DMS153 treated with DMSO at 0.1 percent for 48 hours (cell line): ENCODE measurements at regions not wholly inside any gene's neighbourhood (a gene's known extent, or its start where the extent isn't known, plus 50 kb on each side); places are given as distances from the start of the nearest gene placed in this dataset.

Experiments
- DNase-seq: peaks from one replicate; lab custom pipeline; 2025; ENCODE audit not compliant: unreplicated experiment; lab: John Stamatoyannopoulos, UW

DNA sequence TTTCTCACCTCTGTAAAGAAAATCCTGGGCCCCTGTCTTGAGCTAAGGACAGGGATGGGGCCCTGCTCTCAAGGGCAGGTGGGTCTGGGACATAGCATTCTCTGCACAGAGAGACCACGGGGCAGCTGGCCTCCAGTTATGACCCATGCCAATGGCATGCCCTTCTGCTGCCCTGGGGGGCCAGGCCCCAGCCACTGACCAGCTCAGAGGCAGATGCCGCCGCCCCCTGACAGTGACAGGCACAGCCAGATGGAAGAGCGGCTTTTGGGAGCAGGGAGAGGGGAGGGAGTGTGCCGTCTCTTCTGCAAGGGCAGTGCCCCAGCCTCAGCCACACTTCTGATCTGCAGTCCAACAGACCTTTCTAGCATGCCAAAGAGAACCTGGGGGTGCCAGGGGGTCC is 114.8 kb upstream of the NAV2 start:
- no peak for DNase-seq

DNA sequence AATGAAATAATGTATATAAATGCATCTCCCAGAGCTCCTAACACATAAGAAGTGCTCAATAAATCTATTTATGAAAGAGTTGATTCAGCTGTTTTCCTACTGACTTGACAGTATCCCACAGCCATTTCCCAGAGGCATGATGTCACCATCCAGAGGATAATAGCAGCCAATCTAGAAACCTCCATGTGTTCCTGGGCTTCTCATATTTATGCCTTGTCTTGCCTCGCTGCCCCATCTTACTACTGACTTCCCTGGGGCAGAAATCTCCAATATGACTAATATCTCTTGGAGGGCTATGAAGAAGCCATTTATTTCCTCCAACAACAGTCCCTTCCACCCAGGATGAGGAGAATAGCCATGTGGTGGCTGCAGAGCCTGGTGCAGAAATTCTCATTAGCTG is 115.4 kb upstream of the NAV2 start:
- no peak for DNase-seq

- no peak for DNase-seq
These were observed 116.5 kb upstream of the NAV2 start for GRCh38 chr11:19595840-19596751.

DNA sequence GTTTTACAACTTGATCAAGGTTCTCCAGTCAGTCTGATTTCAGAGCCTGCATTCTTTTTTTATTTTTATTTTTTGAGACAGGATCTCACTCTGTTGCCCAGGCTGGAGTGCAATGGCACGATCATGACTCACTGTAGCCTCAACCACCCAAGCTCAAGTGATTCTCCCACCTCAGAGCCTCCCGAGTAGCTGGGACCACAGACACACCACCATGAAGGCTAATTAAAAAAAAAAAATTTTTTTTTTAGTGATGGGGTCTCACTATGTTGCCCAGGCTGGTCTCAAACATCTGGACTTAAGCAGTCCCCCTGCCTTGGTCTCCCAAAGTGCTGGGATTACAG is 117.2 kb upstream of the NAV2 start:
- no peak for DNase-seq

DNA sequence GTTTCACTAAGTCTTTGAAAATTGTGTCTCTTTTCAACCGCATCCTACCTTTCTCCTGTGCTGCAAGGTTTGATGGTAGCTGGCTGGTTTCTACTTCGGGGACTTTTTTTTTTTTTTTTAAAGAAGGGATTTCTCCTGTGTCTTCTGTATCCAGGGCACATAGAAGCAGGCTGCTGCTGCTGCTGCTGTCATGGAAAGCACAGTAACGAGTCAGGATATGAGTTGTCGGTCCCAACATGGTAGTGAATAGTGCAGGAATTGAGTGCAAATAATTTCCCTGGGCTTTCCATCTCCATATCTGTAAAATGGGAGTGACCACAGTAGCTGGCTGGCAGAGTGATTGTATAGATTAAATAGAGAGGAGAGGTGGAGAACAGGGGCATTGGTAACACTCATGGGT is 118.3 kb upstream of the NAV2 start:
- DNase-seq: no peak

DNA sequence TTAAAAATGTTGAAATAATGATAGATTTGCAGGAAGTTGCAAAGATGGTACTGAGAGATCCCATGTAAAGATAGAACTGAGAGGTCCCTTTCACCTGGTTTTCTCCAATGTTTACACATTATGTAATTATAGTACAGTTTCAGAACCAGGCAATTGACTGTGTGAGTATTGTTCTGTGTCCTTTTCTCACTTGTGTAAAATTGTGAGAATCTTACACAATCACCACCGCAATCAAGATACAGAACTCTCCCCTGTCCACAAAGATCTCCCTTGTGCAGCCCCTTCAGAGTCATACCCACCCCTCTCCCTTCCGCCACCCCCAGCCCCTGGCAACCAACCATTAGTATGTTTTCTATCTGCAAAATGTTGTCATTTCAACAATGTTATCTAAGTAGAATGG is 119.8 kb upstream of the NAV2 start:
- no peak for DNase-seq

GRCh38 chr11:19589567-19590260 is 122.9 kb upstream of the NAV2 start:
- DNase-seq: no peak

DNA sequence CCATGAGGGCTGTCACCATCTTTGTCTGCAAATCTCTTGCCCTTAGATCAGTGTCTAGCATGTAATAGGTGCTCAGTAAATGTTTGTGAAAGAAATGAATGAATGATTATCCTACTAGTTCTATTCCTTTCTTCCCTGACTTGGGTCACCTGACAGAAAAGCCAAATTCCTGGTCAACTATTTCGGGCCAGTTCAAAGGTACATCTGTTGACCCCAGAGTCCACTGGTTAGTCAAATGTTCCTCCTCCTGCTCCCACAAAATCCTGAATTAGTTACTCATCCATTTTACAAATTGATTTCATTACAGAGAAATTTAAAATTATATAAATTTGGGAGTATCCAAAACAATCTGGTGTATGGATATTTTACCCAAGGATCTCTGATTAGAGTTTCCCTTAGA is 124.7 kb upstream of the NAV2 start:
- no peak for DNase-seq

DNA sequence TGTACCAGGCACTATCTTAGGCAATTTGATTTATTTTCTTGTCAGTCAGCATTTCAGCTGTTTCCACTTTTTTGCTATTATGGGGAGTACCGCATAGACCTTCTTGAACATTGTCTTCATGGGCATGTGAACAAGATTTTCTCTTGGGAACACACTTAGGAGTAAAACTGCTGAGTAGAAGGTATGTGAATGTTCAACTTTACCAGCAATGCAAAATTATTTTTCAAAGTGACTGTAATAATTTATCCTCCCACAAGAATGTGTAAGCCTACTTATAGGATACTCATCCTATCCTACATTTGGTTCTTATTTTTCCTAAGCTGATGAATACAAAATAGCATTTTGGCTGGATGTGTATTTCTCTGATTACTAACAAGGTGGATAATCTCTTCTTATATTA is 132.0 kb upstream of the NAV2 start:
- DNase-seq: no peak

DNA sequence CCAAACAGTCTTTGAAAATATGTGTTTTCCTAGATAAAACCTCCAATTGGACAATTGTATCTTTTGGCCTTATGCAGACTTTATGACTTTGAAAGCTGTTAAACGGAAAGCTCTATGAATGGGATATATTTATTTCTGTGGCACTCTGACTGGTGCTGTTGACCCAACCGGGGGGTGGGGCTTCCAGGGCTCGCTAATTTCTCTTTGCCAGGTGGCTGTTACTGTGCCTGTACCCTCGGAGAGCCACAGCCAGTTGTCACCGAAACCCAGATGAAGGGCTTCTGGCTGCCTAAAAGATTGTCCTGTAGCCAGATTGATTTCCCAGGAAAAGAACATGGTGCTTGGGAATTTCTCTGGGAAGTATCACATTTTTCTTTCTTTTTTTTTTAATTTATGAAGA is 132.7 kb upstream of the NAV2 start:
- no peak for DNase-seq

DNA sequence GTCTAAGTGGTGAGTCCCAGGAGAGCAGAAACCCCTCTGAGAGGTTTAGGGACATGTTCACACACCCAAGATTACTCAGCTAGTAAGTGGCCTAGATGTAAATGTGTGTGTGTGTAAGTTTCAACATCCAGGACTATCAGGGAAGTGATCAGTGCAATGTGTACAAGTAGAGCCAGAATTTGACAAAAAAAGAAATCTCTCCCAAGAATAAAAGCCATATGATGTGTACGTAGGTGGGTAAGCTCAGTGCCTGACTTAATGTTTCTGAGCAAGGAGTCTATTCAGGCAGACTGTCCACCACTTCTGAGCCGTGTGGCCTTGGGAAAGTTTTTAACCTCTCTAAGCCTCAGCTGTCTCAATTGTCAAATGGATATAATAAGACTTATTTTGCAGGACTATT is 133.8 kb upstream of the NAV2 start:
- DNase-seq: no peak

DNA sequence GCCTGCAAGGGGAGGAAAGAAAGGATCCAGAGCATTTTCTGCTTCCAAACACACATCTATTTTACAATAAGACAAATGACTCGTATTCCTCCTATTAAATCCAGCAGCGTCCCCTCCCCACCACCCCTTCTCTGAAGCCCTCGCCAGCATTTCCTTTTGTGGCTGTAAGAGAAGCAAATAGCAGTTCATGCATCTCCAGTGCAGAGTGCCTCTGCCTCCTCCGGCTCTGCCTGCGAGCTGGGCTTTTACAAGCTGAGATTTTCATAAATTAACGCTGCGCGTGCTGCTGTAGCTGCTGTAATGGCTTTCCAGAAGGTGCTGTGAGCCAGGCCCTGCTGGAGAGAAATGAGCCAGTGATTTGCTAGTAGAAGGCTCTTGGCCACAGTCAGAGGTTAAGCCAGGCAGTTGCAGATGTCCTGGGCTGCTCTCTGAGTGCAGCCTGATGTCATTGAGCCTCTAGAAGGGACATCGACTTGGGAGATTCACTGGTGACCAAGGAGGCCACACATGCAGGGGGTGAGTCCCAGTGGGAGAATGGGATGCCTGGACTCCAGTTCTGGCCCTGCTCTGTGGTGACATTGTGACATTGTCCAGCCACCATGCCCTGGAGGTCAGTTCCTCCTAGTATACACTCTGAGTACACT is 134.5 kb upstream of the NAV2 start:
- DNase-seq: peak; percentile 26

GRCh38 chr11:19577391-19577975 is 135.2 kb upstream of the NAV2 start:
- DNase-seq: peak; percentile 33

- DNase-seq: no peak
These were observed 135.7 kb upstream of the NAV2 start for GRCh38 chr11:19576903-19577302.

DNA sequence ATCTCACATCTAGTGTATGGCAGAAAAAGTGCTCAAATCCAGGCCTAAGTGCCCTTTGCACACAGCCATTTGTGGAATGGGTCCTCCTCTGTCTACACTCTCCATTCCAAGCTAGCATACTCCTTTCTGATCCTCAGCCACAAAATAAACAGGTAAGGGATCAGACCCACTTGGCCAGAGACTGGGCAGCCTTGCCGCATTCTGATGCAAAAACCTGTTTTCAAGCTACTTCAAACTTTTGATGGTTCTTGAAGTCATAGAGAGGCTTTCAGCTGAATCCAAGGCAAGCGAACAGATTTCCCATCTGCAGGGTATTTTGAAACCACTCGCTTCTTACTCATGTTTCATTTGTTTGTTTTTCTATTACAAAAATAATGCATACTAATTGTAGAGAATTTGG is 136.6 kb upstream of the NAV2 start:
- DNase-seq: no peak

DNA sequence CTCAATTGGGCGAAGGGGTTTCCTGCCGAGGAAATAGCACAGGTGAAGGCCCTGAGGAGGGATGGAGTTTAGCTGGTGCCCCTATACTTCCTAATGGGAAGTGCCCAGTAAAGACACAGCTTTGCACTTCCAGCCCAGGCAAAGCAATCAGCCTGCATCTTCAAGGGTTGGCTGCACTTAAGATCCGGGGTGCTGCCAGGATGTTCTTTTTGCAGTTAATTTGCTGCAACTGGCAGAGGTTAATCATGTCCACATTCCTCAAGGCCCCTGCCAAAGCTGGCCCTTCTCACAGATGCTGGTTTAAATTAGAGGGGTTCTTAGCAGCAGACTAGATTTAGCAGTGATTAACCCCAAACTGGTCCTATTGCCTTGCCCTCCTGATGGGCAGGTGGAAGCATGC is 137.7 kb upstream of the NAV2 start:
- no peak for DNase-seq

- no peak for DNase-seq
These were observed 139.0 kb upstream of the NAV2 start for GRCh38 chr11:19573666-19574065.

DNA sequence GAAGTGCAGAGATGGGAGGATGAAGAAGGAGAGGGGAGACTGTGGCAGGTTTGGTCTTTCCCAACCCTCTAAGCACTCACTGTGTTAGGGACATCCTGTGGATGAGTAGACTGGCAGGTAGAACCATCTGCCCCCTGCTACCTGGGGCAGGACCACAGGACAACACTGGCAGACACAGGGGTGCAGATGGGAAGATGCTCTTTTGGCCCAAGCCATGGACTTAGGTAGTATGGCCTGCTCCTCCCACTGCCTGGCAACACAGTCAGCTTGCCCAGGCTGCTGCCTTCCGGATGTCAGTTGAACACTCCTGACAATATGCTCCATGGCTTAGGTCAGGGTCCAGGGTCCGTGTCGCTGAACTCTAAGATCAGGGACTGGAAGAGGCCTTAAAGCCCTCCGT is 140.7 kb upstream of the NAV2 start:
- no peak for DNase-seq

- no peak for DNase-seq
These were observed 141.7 kb upstream of the NAV2 start for GRCh38 chr11:19570889-19571288.

GRCh38 chr11:19567996-19568395 is 144.6 kb upstream of the NAV2 start:
- no peak for DNase-seq

DNA sequence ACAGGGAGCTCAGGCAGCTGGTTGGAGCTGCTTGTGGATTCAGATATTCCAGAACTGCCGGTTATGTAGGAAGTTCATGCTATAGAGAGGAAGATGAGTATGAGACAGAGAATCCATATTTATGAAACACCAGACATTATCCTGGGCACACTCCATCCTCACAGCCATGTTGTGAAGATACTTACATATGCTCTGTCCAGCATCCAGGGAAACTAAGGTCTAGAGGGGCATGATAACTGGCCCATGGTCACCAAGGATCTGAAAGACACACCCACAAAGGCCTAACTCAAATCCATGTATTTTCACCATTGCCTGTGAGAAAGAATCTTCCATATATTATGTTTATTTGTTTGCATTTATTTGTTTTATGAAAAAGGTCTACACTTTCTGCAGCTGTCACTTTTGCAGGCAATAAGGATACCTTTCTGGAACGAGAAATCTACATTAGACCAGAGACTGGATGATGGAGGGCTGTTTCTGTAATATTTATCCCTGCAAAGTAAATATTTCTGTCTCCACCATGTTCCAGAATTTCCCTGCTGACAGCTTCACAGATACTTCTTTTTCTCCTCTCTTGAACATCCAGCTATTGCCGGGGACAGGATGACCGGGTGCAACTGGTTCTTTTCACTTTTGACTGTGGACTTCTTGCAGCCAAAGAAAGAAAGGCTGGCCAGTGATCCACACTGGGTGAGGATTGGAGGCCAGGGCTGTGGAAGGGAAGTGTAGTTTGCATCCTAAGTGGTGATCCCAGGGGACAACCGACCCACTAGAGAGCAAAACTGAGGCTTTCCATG is 145.9 kb upstream of the NAV2 start:
- no peak for DNase-seq
